HCEC 1CT (cell line): ENCODE measurements at regions not wholly inside any gene's neighbourhood (a gene's known extent, or its start where the extent isn't known, plus 50 kb on each side); places are given as distances from the start of the nearest gene placed in this dataset.

Experiments
- DNase-seq: peaks from one replicate; pipeline ENCODE4 v3.0.0-alpha.2; 2017

GRCh38 chr3:124248471-124249028 is 256.6 kb upstream of the ROPN1 start:
- peak; percentile 81 for DNase-seq

- DNase-seq, result no peak
Measured at GRCh38 chr3:124249038-124249437, 257.1 kb upstream of the ROPN1 start.

GRCh38 chr3:124250053-124250452 is 258.1 kb upstream of the ROPN1 start:
- no peak for DNase-seq

GRCh38 chr3:124256156-124256555 is 264.2 kb upstream of the ROPN1 start:
- DNase-seq, result no peak

- no peak for DNase-seq
Measured at GRCh38 chr3:124256599-124256998, 264.7 kb upstream of the ROPN1 start.

GRCh38 chr3:124257336-124257864 is 265.5 kb upstream of the ROPN1 start:
- no peak for DNase-seq

- peak; percentile 2 for DNase-seq
Measured at GRCh38 chr3:124258057-124258500, 266.2 kb upstream of the ROPN1 start.

GRCh38 chr3:124260206-124260915 is 268.4 kb upstream of the ROPN1 start:
- peak; percentile 84 for DNase-seq

- no peak for DNase-seq
Measured at GRCh38 chr3:124261306-124261705, 269.4 kb upstream of the ROPN1 start.

- DNase-seq, result peak; percentile 85
Measured at GRCh38 chr3:124263168-124263567, 271.2 kb upstream of the ROPN1 start.

GRCh38 chr3:124264346-124264745 is 272.4 kb upstream of the ROPN1 start:
- DNase-seq, result no peak

GRCh38 chr3:124266487-124266886 is 274.6 kb upstream of the ROPN1 start:
- DNase-seq, result no peak

- DNase-seq, result no peak
Measured at GRCh38 chr3:124267406-124267805, 275.5 kb upstream of the ROPN1 start.

- no peak for DNase-seq
Measured at GRCh38 chr3:124268355-124268754, 276.4 kb upstream of the ROPN1 start.

GRCh38 chr3:124269619-124270018 is 277.7 kb upstream of the ROPN1 start:
- no peak for DNase-seq

- peak; percentile 31 for DNase-seq
Measured at GRCh38 chr3:124272605-124273151, 280.8 kb upstream of the ROPN1 start.

- no peak for DNase-seq
Measured at GRCh38 chr3:124273651-124274050, 281.7 kb upstream of the ROPN1 start.

- DNase-seq, result no peak
Measured at GRCh38 chr3:124274051-124274450, 282.1 kb upstream of the ROPN1 start.

- no peak for DNase-seq
Measured at GRCh38 chr3:124275412-124275811, 283.5 kb upstream of the ROPN1 start.

GRCh38 chr3:124276133-124276532 is 284.2 kb upstream of the ROPN1 start:
- no peak for DNase-seq

GRCh38 chr3:124276539-124277143 is 284.7 kb upstream of the ROPN1 start:
- no peak for DNase-seq

- no peak for DNase-seq
Measured at GRCh38 chr3:124277144-124277890, 285.4 kb upstream of the ROPN1 start.
